GM12874 (cell line): ENCODE measurements at regions not wholly inside any gene's neighbourhood (a gene's known extent, or its start where the extent isn't known, plus 50 kb on each side); places are given as distances from the start of the nearest gene placed in this dataset.

Experiments
- TF ChIP-seq, protein P1 (sequence below): IDR thresholded peaks from 2 replicates; pipeline ENCODE4 v1.5.1; 2011; ENCODE audit warnings: low read depth, mild to moderate bottlenecking, control low read depth, low read length, moderate library complexity; ENCODE audit not compliant: insufficient read depth

- TF ChIP-seq, protein P1, sequence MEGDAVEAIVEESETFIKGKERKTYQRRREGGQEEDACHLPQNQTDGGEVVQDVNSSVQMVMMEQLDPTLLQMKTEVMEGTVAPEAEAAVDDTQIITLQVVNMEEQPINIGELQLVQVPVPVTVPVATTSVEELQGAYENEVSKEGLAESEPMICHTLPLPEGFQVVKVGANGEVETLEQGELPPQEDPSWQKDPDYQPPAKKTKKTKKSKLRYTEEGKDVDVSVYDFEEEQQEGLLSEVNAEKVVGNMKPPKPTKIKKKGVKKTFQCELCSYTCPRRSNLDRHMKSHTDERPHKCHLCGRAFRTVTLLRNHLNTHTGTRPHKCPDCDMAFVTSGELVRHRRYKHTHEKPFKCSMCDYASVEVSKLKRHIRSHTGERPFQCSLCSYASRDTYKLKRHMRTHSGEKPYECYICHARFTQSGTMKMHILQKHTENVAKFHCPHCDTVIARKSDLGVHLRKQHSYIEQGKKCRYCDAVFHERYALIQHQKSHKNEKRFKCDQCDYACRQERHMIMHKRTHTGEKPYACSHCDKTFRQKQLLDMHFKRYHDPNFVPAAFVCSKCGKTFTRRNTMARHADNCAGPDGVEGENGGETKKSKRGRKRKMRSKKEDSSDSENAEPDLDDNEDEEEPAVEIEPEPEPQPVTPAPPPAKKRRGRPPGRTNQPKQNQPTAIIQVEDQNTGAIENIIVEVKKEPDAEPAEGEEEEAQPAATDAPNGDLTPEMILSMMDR = no peak
Measured at GRCh38 chr1:95340061-95340460, 106.1 kb downstream of the RWDD3 start.

GRCh38 chr1:95352767-95353166 is 118.8 kb downstream of the RWDD3 start:
- TF ChIP-seq, protein P1 = no peak

GRCh38 chr1:95353194-95353593 is 119.2 kb downstream of the RWDD3 start:
- TF ChIP-seq, protein P1 = no peak

DNA sequence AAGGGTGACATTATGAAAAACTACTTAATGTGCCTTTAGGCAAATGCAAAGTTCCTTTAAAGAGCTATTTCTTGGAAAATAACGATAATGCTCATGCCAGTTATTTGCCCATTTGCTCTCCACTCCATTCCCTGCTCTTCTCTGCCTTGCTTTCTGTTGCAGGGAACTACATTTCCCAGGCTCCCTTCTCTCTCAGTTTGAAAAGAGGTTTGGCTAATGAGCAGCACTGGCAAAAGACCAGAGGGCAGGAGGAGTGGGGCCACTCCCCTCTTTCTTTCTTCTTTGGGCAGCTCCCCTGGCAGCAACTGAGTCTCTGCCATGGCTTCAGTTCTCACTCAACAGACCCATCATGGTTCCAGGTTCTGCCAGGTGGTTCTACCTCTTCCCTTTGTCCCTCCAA is 130.5 kb downstream of the RWDD3 start:
- TF ChIP-seq, protein P1 = no peak

- TF ChIP-seq, protein P1 = no peak
Measured at GRCh38 chr1:95366498-95366897, 132.5 kb downstream of the RWDD3 start.

GRCh38 chr1:95368178-95368577 is 134.2 kb downstream of the RWDD3 start:
- TF ChIP-seq, protein P1 = no peak

DNA sequence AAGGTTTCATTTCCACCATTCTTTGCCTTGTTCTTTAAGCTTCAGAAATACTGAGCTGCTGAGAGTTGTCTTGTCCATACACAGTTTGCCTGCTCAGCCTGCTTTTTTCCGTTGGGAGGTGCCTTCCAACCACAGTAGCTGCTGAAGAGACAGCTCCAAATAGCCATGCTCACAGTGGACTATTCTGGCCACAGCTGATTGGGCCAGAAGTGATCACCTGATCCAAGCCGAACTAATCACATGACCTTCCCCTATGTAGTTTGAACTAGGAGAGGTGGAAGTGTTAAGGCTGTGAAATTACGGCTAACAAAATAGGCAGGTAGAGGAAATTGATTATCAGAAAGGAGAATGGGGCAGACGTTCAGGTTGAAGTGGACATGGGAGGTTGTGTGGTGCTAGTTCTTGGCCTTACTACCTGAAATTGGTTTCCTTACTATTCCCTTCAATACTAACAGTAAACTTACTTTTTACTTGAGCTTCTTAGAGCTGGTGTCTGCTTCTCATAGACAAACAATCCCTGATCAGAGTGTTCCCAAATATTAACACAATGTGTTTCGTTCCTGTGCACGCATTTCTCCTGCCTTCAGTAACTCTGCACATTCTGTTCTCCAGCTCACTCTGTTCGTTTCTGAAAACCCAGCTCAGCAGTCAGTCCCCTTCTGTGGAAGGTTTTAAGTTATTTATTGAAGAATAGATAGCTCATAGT is 136.1 kb downstream of the RWDD3 start:
- TF ChIP-seq, protein P1 = no peak
